ENCODE measurements at regions not wholly inside any gene's neighbourhood (a gene's known extent, or its start where the extent isn't known, plus 50 kb on each side); places are given as distances from the start of the nearest gene placed in this dataset.

- no peak overlapping the region for H3K4me3 ChIP-seq
- H3K4me1 ChIP-seq, result no peaks in the 10 kb centered on the region
- intact Hi-C loops (cut with DNase I; ENCODE audit: low total_unique reads), result no loop called here
- no peaks in the 10 kb centered on the region for H3K36me3 ChIP-seq
- no peak overlapping the region for H3K27ac ChIP-seq
- no peak for DNase-seq
- H3K9me3 ChIP-seq, result no peaks in the 10 kb centered on the region
- H3K27me3 ChIP-seq, result no peaks in the 10 kb centered on the region
- TF ChIP-seq CTCF (IDR thresholded peaks at IDR 0.05), result no peak
Measured at GRCh38 chr10:31642281-31642680, 286.4 kb downstream of the ARHGAP12 start.

- TF ChIP-seq CTCF (IDR thresholded peaks at IDR 0.05), result no peak
- no peaks in the 10 kb centered on the region for H3K9me3 ChIP-seq
- H3K27me3 ChIP-seq, result no peaks in the 10 kb centered on the region
- peaks cover 0 to 3% (median 0%) of the 10 kb centered on the region in 4 donors for H3K4me1 ChIP-seq
- DNase-seq, result no peak
- H3K27ac ChIP-seq, result no peak overlapping the region
- no peak overlapping the region for H3K4me3 ChIP-seq
- intact Hi-C loops (cut with DNase I; ENCODE audit: low total_unique reads), result no loop called here
- no peaks in the 10 kb centered on the region for H3K36me3 ChIP-seq
Measured at GRCh38 chr10:31635415-31636065, 293.1 kb downstream of the ARHGAP12 start.

GRCh38 chr10:31635009-31635408 lies 293.6 kb downstream of the ARHGAP12 start:
- DNase-seq, result no peak
- no peak for TF ChIP-seq CTCF (IDR thresholded peaks at IDR 0.05)
- intact Hi-C loops (cut with DNase I; ENCODE audit: low total_unique reads), result no loop called here
- H3K4me1 ChIP-seq, result peaks cover 0 to 3% (median 0%) of the 10 kb centered on the region in 4 donors
- no peaks in the 10 kb centered on the region for H3K9me3 ChIP-seq
- H3K4me3 ChIP-seq, result no peak overlapping the region
- no peaks in the 10 kb centered on the region for H3K27me3 ChIP-seq
- H3K36me3 ChIP-seq, result no peaks in the 10 kb centered on the region
- H3K27ac ChIP-seq, result no peak overlapping the region

GRCh38 chr10:31630861-31631567 lies 297.6 kb downstream of the ARHGAP12 start:
- TF ChIP-seq CTCF (IDR thresholded peaks at IDR 0.05), result no peak
- H3K27me3 ChIP-seq, result no peaks in the 10 kb centered on the region
- H3K4me1 ChIP-seq, result peaks cover 0 to 3% (median 0%) of the 10 kb centered on the region in 4 donors
- intact Hi-C loops (cut with DNase I; ENCODE audit: low total_unique reads), result no loop called here
- no peak for DNase-seq
- H3K4me3 ChIP-seq, result no peak overlapping the region
- H3K9me3 ChIP-seq, result peaks cover 0 to 4% (median 0%) of the 10 kb centered on the region in 3 donors
- no peaks in the 10 kb centered on the region for H3K36me3 ChIP-seq
- no peak overlapping the region for H3K27ac ChIP-seq

- Histone ChIP-seq H3K4me1 (peaks cover 0 to 25% (median 10%) of the 10 kb centered on the region in 4 donors), H3K27me3 (no peaks in the 10 kb centered on the region), H3K4me3 (no peak overlapping the region), H3K9me3 (peaks cover 0 to 4% (median 0%) of the 10 kb centered on the region in 3 donors), H3K27ac (no peak overlapping the region), H3K36me3 (no peaks in the 10 kb centered on the region)
- intact Hi-C loops (cut with DNase I; ENCODE audit: low total_unique reads), result no loop called here
- no peak for TF ChIP-seq CTCF (IDR thresholded peaks at IDR 0.05)
- DNase-seq, result no peak
Measured at GRCh38 chr10:31625566-31625965, 303.1 kb downstream of the ARHGAP12 start.

Data from tibial artery (tissue), 4 donors.